NB4 (cell line): ENCODE measurements at regions not wholly inside any gene's neighbourhood (a gene's known extent, or its start where the extent isn't known, plus 50 kb on each side); places are given as distances from the start of the nearest gene placed in this dataset.

Experiments
- DNase-seq: peaks from one replicate; pipeline ENCODE4 v3.0.0; 2010; ENCODE audit warnings: low read depth
- H3K4me3 ChIP-seq: one replicate; pipeline ENCODE4 v1.5.1; 2011; ENCODE audit warnings: mild to moderate bottlenecking, low read depth, low read length, moderate library complexity
- CTCF ChIP-seq: IDR thresholded peaks from one replicate; pipeline ENCODE4 v1.5.1; 2012; ENCODE audit warnings: low read depth, low read length
- MAX ChIP-seq: IDR thresholded peaks from 2 replicates; pipeline ENCODE4 v1.6.1; 2011; ENCODE audit warnings: low read depth, low read length
- MYC ChIP-seq: IDR thresholded peaks from 2 replicates; pipeline ENCODE4 v1.6.1; 2011; ENCODE audit warnings: low read depth, low read length
- POLR2A ChIP-seq: IDR thresholded peaks from 2 replicates; pipeline ENCODE4 v1.6.1; 2011; ENCODE audit warnings: mild to moderate bottlenecking; ENCODE audit not compliant: insufficient read length; ENCODE audit errors: extremely low read depth

- no peak for DNase-seq
These were observed 145.5 kb upstream of the ASIC2 start for GRCh38 chr17:33438578-33438977.

GRCh38 chr17:33442320-33442719 is 149.2 kb upstream of the ASIC2 start:
- no peak for TF ChIP-seq POLR2A
- no peak for TF ChIP-seq MAX
- no peak for TF ChIP-seq CTCF
- no peak for DNase-seq
- H3K4me3 ChIP-seq: no peak overlapping the region

More at GRCh38 chr17:33438578-33438977, 145.5 kb upstream of the ASIC2 start:
- TF ChIP-seq POLR2A (no peak), CTCF (no peak), MYC (no peak), MAX (no peak)
- H3K4me3 ChIP-seq: no peak overlapping the region

- DNase-seq: no peak
- no peak for TF ChIP-seq MAX
- TF ChIP-seq MYC: no peak
- TF ChIP-seq CTCF: no peak
- TF ChIP-seq POLR2A: no peak
- H3K4me3 ChIP-seq: no peak overlapping the region
These were observed 151.6 kb upstream of the ASIC2 start for GRCh38 chr17:33444731-33445130.

- DNase-seq: no peak
- TF ChIP-seq MAX: no peak
- TF ChIP-seq CTCF: no peak
- no peak for TF ChIP-seq MYC
- H3K4me3 ChIP-seq: no peak overlapping the region
These were observed 154.0 kb upstream of the ASIC2 start for GRCh38 chr17:33447090-33447489.

- TF ChIP-seq CTCF (no peak), MAX (no peak), POLR2A (no peak), MYC (no peak)
- no peak overlapping the region for H3K4me3 ChIP-seq
- no peak for DNase-seq
These were observed 158.1 kb upstream of the ASIC2 start for GRCh38 chr17:33451221-33451620.

GRCh38 chr17:33457477-33457876 is 164.4 kb upstream of the ASIC2 start:
- TF ChIP-seq MAX: no peak
- TF ChIP-seq MYC: no peak
- TF ChIP-seq POLR2A: no peak
- TF ChIP-seq CTCF: no peak
- no peak overlapping the region for H3K4me3 ChIP-seq
- no peak for DNase-seq
